HL-60 (cell line): ENCODE measurements at regions not wholly inside any gene's neighbourhood (a gene's known extent, or its start where the extent isn't known, plus 50 kb on each side); places are given as distances from the start of the nearest gene placed in this dataset.

ENCODE experiments used
- CTCF ChIP-seq: IDR thresholded peaks from one replicate; pipeline ENCODE4 v1.5.1; 2011; ENCODE audit warnings: low read length, control low read depth, inconsistent platforms; ENCODE audit not compliant: insufficient read depth
- GABPA ChIP-seq: IDR thresholded peaks from 2 replicates; pipeline ENCODE4 v1.6.1; 2012; ENCODE audit warnings: low read depth
- POLR2AphosphoS5 ChIP-seq: IDR thresholded peaks from 2 replicates; pipeline ENCODE4 v1.6.1; 2012; ENCODE audit warnings: low read depth
- TF ChIP-seq, protein P1 (sequence below): IDR thresholded peaks from 2 replicates; pipeline ENCODE4 v1.6.1; 2012; ENCODE audit warnings: low read depth; ENCODE audit not compliant: insufficient replicate concordance

DNA sequence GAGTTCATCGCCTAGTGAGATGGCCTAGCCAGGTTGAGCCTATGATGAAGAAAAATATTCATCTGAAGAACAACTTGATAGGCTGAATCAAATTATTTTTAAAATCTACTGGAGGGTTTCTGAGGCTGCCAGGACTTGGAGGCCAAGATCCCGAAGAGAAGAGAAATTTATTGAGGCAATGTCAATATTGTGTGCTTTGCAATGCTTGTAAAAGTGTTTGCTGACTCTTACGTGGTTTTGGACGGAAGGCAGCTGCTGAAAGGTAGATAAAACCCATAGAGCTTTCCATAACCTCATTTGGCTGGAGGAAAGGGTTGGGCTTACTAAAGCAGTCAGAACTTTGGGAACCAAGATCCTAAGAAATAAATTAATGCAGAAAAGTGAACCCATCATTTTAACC lies 361.0 kb upstream of the IL12A start:
- TF ChIP-seq POLR2AphosphoS5: no peak
- TF ChIP-seq CTCF: no peak
- TF ChIP-seq, protein P1, sequence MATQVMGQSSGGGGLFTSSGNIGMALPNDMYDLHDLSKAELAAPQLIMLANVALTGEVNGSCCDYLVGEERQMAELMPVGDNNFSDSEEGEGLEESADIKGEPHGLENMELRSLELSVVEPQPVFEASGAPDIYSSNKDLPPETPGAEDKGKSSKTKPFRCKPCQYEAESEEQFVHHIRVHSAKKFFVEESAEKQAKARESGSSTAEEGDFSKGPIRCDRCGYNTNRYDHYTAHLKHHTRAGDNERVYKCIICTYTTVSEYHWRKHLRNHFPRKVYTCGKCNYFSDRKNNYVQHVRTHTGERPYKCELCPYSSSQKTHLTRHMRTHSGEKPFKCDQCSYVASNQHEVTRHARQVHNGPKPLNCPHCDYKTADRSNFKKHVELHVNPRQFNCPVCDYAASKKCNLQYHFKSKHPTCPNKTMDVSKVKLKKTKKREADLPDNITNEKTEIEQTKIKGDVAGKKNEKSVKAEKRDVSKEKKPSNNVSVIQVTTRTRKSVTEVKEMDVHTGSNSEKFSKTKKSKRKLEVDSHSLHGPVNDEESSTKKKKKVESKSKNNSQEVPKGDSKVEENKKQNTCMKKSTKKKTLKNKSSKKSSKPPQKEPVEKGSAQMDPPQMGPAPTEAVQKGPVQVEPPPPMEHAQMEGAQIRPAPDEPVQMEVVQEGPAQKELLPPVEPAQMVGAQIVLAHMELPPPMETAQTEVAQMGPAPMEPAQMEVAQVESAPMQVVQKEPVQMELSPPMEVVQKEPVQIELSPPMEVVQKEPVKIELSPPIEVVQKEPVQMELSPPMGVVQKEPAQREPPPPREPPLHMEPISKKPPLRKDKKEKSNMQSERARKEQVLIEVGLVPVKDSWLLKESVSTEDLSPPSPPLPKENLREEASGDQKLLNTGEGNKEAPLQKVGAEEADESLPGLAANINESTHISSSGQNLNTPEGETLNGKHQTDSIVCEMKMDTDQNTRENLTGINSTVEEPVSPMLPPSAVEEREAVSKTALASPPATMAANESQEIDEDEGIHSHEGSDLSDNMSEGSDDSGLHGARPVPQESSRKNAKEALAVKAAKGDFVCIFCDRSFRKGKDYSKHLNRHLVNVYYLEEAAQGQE: no peak
- no peak for TF ChIP-seq GABPA
